H1 (cell line): ENCODE measurements at regions not wholly inside any gene's neighbourhood (a gene's known extent, or its start where the extent isn't known, plus 50 kb on each side); places are given as distances from the start of the nearest gene placed in this dataset.

ENCODE experiments used
- BCL11A ChIP-seq, 2 experiments: IDR thresholded peaks; one replicate each; pipeline ENCODE4 v1.6.1; 2011; ENCODE audit warnings: low read depth in 2 of 2, low read length in 2 of 2, mild to moderate bottlenecking in 2 of 2
- BRCA1 ChIP-seq: IDR thresholded peaks from 2 replicates; pipeline ENCODE4 v1.6.1; 2012; ENCODE audit warnings: low read depth, low read length, improper control_type of control experiment
- CHD7 ChIP-seq: fragments of 300-600 bp; sonication (generic); IDR thresholded peaks from 2 replicates; pipeline ENCODE4 v1.7.1; 2012; ENCODE audit warnings: low read length, moderate library complexity, mild to moderate bottlenecking, inconsistent platforms; ENCODE audit not compliant: insufficient replicate concordance
- FOSL1 ChIP-seq: IDR thresholded peaks from 2 replicates; pipeline ENCODE4 v1.6.1; 2011; ENCODE audit warnings: mild to moderate bottlenecking, low read depth, low read length, moderate library complexity; ENCODE audit not compliant: insufficient read depth
- GABPA ChIP-seq: IDR thresholded peaks from 2 replicates; pipeline ENCODE4 v1.6.1; 2011; ENCODE audit warnings: mild to moderate bottlenecking, low read length, moderate library complexity, borderline replicate concordance; ENCODE audit not compliant: insufficient read depth
- RNF2 ChIP-seq: fragments of 200-900, 300-1000 bp; sonication (generic); IDR thresholded peaks from 2 replicates; pipeline ENCODE4 v1.7.1; 2016; ENCODE audit warnings: borderline replicate concordance, low read depth, mild to moderate bottlenecking, antibody characterized with exemption, low read length; ENCODE audit not compliant: poor library complexity, severe bottlenecking; ENCODE audit errors: missing control alignments
- RXRA ChIP-seq: IDR thresholded peaks from 2 replicates; pipeline ENCODE4 v1.6.1; 2011; ENCODE audit warnings: low read depth, mild to moderate bottlenecking, low read length, moderate library complexity; ENCODE audit not compliant: insufficient read depth
- SAP30 ChIP-seq: fragments of 300-600 bp; sonication (generic); IDR thresholded peaks from 2 replicates; pipeline ENCODE4 v1.7.1; 2012; ENCODE audit warnings: low read length, moderate library complexity, mild to moderate bottlenecking, inconsistent platforms; ENCODE audit not compliant: insufficient read depth, insufficient replicate concordance
- SP2 ChIP-seq: IDR thresholded peaks from 2 replicates; pipeline ENCODE4 v1.6.1; 2012; ENCODE audit warnings: mild to moderate bottlenecking, low read length, inconsistent platforms
- SP4 ChIP-seq: IDR thresholded peaks from 2 replicates; pipeline ENCODE4 v1.6.1; 2012; ENCODE audit warnings: low read length, inconsistent platforms
- TBP ChIP-seq: IDR thresholded peaks from 2 replicates; pipeline ENCODE4 v1.6.1; 2011; ENCODE audit warnings: low read depth, low read length, improper control_type of control experiment

- TF ChIP-seq RXRA (no peak), FOSL1 (no peak), RNF2 (no peak), BCL11A (IDR thresholded peaks at IDR 0.05; ENCODE audit: low read depth in 2 of 2, low read length in 2 of 2) (no peak), SP4 (no peak), TBP (no peak), SP2 (no peak), CHD7 (peak; percentile 62), SAP30 (no peak), GABPA (no peak), BRCA1 (no peak)
Observed at GRCh38 chr5:67805666-67806348, 409.7 kb upstream of the PIK3R1 start (continued).
